Activated CD4-positive, CD25-positive, alpha-beta regulatory T cell treated with anti-CD3 and anti-CD28 coated beads, Interleukin-2, amount 50 U/mL, for 16 hours (primary cell): ENCODE measurements at regions not wholly inside any gene's neighbourhood (a gene's known extent, or its start where the extent isn't known, plus 50 kb on each side); places are given as distances from the start of the nearest gene placed in this dataset.

Source experiments
- DNase-seq: peaks from one replicate; pipeline ENCODE4 v3.0.0-alpha.2; 2020; ENCODE audit warnings: low read depth, low spot score

- no peak for DNase-seq
These were observed 546.7 kb downstream of the EPHA4 start for GRCh38 chr2:221025398-221025797.

- no peak for DNase-seq
These were observed 537.9 kb downstream of the EPHA4 start for GRCh38 chr2:221034026-221034701.

- DNase-seq: no peak
These were observed 537.1 kb downstream of the EPHA4 start for GRCh38 chr2:221034973-221035372.

- DNase-seq: no peak
These were observed 529.2 kb downstream of the EPHA4 start for GRCh38 chr2:221042926-221043325.

GRCh38 chr2:221044781-221045180 lies 527.3 kb downstream of the EPHA4 start:
- no peak for DNase-seq

GRCh38 chr2:221050020-221050795 lies 521.9 kb downstream of the EPHA4 start:
- DNase-seq: no peak

- no peak for DNase-seq
These were observed 520.9 kb downstream of the EPHA4 start for GRCh38 chr2:221051162-221051561.

- no peak for DNase-seq
These were observed 511.7 kb downstream of the EPHA4 start for GRCh38 chr2:221060376-221060775.

GRCh38 chr2:221063568-221063967 lies 508.5 kb downstream of the EPHA4 start:
- DNase-seq: no peak

- DNase-seq: no peak
These were observed 507.8 kb downstream of the EPHA4 start for GRCh38 chr2:221064058-221064854.

- DNase-seq: no peak
These were observed 507.2 kb downstream of the EPHA4 start for GRCh38 chr2:221064880-221065279.

GRCh38 chr2:221068123-221068522 lies 504.0 kb downstream of the EPHA4 start:
- no peak for DNase-seq

- DNase-seq: no peak
These were observed 502.0 kb downstream of the EPHA4 start for GRCh38 chr2:221070106-221070505.

- DNase-seq: no peak
These were observed 498.6 kb downstream of the EPHA4 start for GRCh38 chr2:221073326-221074049.

- DNase-seq: no peak
These were observed 497.9 kb downstream of the EPHA4 start for GRCh38 chr2:221074238-221074637.

GRCh38 chr2:221075203-221075602 lies 496.9 kb downstream of the EPHA4 start:
- no peak for DNase-seq

- no peak for DNase-seq
These were observed 494.9 kb downstream of the EPHA4 start for GRCh38 chr2:221077251-221077650.

- DNase-seq: no peak
These were observed 494.3 kb downstream of the EPHA4 start for GRCh38 chr2:221077799-221078198.

GRCh38 chr2:221085341-221085900 lies 486.7 kb downstream of the EPHA4 start:
- DNase-seq: no peak

- DNase-seq: no peak
These were observed 486.2 kb downstream of the EPHA4 start for GRCh38 chr2:221085936-221086335.

GRCh38 chr2:221087779-221088178 lies 484.3 kb downstream of the EPHA4 start:
- no peak for DNase-seq
